ENCODE measurements at regions not wholly inside any gene's neighbourhood (a gene's known extent, or its start where the extent isn't known, plus 50 kb on each side); places are given as distances from the start of the nearest gene placed in this dataset.

DNA sequence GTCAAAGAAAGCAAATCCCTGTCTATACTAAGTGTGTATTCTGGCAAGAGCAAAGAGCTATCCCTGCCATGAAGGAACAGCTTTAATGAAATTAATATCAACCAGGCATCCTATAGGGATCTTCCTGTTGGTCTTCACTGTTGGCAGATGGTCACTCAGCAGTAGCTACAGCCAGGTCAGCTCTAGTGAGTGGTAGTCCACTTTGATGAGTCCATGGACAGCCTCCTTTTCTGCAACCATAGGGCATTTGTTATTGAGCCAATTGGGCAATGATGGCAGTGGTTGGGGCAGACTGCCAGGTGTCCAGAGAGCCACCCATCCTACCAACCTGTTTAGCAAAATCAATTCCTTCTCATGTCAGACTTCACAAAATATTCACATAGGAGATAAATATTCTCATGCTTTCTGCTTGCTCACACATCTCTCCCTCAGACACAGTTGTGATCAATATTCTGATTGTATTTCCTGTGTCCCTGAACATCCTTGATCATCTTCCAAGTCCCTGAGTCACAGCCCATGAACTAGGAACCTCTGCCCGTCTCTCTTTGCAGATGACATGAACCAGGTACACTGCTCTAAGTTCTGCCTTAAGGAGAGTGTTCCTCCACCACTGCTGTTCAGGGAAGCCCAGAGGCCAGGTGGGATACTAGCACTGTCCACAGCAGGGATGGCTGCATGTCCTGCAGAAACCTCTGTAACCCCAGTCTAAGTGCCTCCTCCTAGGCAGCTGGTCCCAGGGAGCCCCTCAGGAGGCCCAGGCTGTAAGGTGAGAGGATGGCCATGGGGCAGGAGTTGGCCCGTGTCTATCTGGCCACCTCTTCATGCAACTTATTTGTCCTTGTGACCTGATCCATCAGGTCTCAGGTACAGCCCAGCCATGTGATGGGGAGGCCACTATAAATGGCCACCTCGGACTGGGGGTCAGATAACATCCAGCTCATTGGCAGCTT, 74.2 kb upstream of the IGLL5 start:
- Histone ChIP-seq H3K27me3 (no peaks in the 10 kb centered on the region), H3K9me3 (no peaks in the 10 kb centered on the region), H3K27ac (no peak overlapping the region), H3K36me3 (no peaks in the 10 kb centered on the region), H3K4me1 (no peaks in the 10 kb centered on the region), H3K4me3 (no peak overlapping the region)
- no peak for DNase-seq
- intact Hi-C loops (cut with DNase I; ENCODE audit: low total_unique reads): no loop called here
- no peak for TF ChIP-seq POLR2A (IDR thresholded peaks at IDR 0.05)
- TF ChIP-seq, protein P1, sequence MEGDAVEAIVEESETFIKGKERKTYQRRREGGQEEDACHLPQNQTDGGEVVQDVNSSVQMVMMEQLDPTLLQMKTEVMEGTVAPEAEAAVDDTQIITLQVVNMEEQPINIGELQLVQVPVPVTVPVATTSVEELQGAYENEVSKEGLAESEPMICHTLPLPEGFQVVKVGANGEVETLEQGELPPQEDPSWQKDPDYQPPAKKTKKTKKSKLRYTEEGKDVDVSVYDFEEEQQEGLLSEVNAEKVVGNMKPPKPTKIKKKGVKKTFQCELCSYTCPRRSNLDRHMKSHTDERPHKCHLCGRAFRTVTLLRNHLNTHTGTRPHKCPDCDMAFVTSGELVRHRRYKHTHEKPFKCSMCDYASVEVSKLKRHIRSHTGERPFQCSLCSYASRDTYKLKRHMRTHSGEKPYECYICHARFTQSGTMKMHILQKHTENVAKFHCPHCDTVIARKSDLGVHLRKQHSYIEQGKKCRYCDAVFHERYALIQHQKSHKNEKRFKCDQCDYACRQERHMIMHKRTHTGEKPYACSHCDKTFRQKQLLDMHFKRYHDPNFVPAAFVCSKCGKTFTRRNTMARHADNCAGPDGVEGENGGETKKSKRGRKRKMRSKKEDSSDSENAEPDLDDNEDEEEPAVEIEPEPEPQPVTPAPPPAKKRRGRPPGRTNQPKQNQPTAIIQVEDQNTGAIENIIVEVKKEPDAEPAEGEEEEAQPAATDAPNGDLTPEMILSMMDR (IDR thresholded peaks at IDR 0.05): no peak

DNA sequence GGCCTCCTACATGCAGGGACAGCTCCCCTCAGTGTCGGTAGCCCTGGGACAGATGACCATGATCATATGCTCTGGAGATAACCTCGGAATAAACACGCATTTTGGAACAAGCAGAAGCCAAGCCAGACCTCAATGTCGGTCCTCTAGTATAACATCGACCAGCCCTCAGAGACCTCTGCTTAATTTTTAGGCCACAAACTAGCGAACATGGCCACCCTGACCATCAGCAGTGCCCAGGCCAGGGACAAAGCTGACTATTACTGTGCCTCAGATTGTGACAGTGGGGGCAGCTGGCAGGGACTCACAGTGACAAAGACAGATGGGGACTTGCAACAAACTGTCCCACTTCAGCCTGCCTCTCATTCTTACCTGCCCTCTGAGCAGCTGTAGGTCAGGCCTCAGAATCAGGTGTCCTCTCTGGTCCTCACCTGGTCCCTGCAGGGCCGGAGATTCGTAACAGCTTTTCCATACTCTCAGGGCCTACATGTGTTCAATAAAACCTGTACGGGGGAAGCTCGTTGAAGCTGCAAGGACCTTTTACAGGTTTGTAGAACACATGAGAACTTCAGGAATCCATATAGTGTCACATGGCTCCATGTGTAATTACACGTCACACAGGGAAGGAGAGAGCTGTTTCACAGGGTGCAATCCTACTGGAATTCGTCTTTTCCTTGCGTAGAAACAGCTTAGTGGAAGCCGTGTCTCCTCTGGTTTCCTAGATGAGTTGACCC, 72.8 kb upstream of the IGLL5 start:
- TF ChIP-seq POLR2A (IDR thresholded peaks at IDR 0.05): no peak
- TF ChIP-seq, protein P1 (IDR thresholded peaks at IDR 0.05): no peak
- DNase-seq: no peak
- H3K27ac ChIP-seq: no peak overlapping the region
- H3K4me3 ChIP-seq: no peak overlapping the region
- H3K4me1 ChIP-seq: no peaks in the 10 kb centered on the region
- intact Hi-C loops (cut with DNase I; ENCODE audit: low total_unique reads): no loop called here
- H3K27me3 ChIP-seq: no peaks in the 10 kb centered on the region
- H3K9me3 ChIP-seq: no peaks in the 10 kb centered on the region
- no peaks in the 10 kb centered on the region for H3K36me3 ChIP-seq

DNA sequence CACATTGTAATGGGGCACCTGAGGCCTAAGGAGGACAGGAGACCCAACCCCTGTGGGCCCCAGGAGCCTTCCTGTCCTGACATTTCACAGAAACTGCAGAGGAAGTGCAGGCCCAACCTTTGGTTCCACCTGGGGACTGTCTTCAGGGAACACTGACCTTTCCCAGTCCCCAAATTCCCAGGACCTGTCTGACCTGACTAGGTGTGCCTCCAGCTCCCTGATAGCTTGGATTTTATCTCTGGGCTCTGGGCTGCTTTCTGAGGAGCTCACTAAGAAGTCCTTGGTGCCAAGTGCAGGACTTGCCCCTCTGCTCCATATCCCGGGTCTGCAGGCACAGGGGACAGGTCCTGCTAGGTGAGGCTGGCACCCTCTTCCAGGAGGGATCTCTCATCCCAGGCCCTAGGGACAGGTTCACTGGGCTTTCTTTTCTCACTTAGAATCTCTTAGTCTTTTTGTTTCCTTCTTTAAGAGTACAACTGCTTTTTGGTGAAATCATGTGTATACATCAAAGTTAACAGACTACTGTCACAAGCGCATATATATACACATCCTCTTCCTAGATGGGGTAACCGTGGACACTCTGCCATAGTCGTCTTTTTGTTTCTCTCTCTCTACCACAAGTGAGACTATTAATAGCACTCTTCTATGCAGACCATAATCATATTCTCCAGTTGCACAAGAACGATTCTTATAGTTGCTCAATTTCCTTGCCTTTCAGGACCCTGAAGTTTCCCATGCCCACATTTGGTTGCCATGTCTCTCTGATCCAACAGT, 72.0 kb upstream of the IGLL5 start:
- Histone ChIP-seq H3K9me3 (no peaks in the 10 kb centered on the region), H3K4me1 (no peaks in the 10 kb centered on the region), H3K4me3 (no peak overlapping the region), H3K27ac (no peak overlapping the region), H3K36me3 (no peaks in the 10 kb centered on the region), H3K27me3 (no peaks in the 10 kb centered on the region)
- intact Hi-C loops (cut with DNase I; ENCODE audit: low total_unique reads): no loop called here
- DNase-seq: no peak
- TF ChIP-seq, protein P1 (IDR thresholded peaks at IDR 0.05): no peak
- no peak for TF ChIP-seq POLR2A (IDR thresholded peaks at IDR 0.05)

DNA sequence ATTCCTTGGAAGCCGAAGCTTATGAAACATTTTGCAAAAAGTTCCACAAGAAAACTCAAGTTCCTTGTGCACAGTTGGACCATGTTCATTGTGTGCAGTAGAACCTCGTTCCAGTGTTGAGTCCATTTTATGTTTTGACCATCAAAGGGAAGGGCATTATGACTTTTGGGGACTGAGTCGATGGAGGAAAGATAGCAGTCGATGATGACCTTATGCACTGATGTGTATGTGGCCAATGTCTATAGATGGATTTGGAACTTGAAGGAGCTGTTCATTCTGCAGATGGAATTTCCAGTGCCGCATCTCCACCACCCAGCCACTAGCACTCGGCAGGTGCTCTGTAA, 71.5 kb upstream of the IGLL5 start:
- TF ChIP-seq, protein P1 (IDR thresholded peaks at IDR 0.05): no peak
- TF ChIP-seq POLR2A (IDR thresholded peaks at IDR 0.05): no peak
- Histone ChIP-seq H3K27me3 (no peaks in the 10 kb centered on the region), H3K27ac (no peak overlapping the region), H3K4me3 (no peak overlapping the region), H3K4me1 (no peaks in the 10 kb centered on the region), H3K36me3 (no peaks in the 10 kb centered on the region), H3K9me3 (no peaks in the 10 kb centered on the region)
- intact Hi-C loops (cut with DNase I; ENCODE audit: low total_unique reads): no loop called here
- no peak for DNase-seq
